T-cell (primary cell): ENCODE measurements at regions not wholly inside any gene's neighbourhood (a gene's known extent, or its start where the extent isn't known, plus 50 kb on each side); places are given as distances from the start of the nearest gene placed in this dataset.

Experiments
- ATAC-seq, 4 experiments: fragments of 200-7000 bp in 3 of 4; fragments of 150-1000 bp in 1 of 4; cut with Tn5 transposase; replicated peaks in 1 of 4; 1 replicate in 3 of 4; 2 replicates in 1 of 4; pipeline ENCODE4 v1.10.0; 2021; ENCODE audit warnings: moderate library complexity in 3 of 4, mild to moderate bottlenecking in 2 of 4, moderate number of reproducible peaks in 1 of 4
- CTCF ChIA-PET, 2 donors: fragments of 300-600 bp; sonication (Branson Sonifier 250); formaldehyde crosslinking; loops; one replicate each; lab custom pipeline; 2022; ENCODE audit warnings: antibody characterized with exemption in 2 of 2; lab: Charles Lee
- POLR2A ChIA-PET, 2 donors: fragments of 300-600 bp; sonication (Branson Sonifier 250); formaldehyde crosslinking; loops; one replicate each; lab custom pipeline; 2022; ENCODE audit warnings: antibody characterized with exemption in 2 of 2; lab: Charles Lee
- DNase-seq, 35 experiments: peaks; one replicate each; pipeline versions ENCODE4 v3.0.0 to v3.0.0-alpha.2; 2013 to 2023
- H3K27ac ChIP-seq: one replicate; pipeline ENCODE4 v1.5.1; 2013; ENCODE audit warnings: low read length
- H3K27me3 ChIP-seq, 2 experiments: replicated peaks in 1 of 2; 1 replicate in 1 of 2; 2 replicates in 1 of 2; pipeline versions ENCODE4 v1.6.1 to v1.7.0; 2013; ENCODE audit warnings: low read length in 1 of 2, mixed read lengths in 1 of 2; ENCODE audit not compliant: control insufficient read depth in 2 of 2, insufficient read depth in 2 of 2; ENCODE audit errors: extremely low read depth in 1 of 2
- H3K36me3 ChIP-seq, 2 donors: 1 replicate in 1 of 2; 2 replicates in 1 of 2; pipeline versions ENCODE4 v1.6.1 to v1.7.0; 2013; ENCODE audit warnings: low read length in 1 of 2; ENCODE audit not compliant: control insufficient read depth in 2 of 2, insufficient read depth in 1 of 2; ENCODE audit errors: extremely low read depth in 1 of 2
- H3K4me1 ChIP-seq, 2 experiments: 1 replicate in 1 of 2; 2 replicates in 1 of 2; pipeline versions ENCODE4 v1.6.1 to v1.7.0; 2013; ENCODE audit warnings: low read length in 2 of 2, mixed read lengths in 1 of 2; ENCODE audit not compliant: insufficient read depth in 2 of 2, control insufficient read depth in 1 of 2; ENCODE audit errors: extremely low read depth in 1 of 2
- H3K4me3 ChIP-seq, 2 donors: 1 replicate in 1 of 2; 2 replicates in 1 of 2; pipeline versions ENCODE4 v1.5.1 to v1.7.0; 2013; ENCODE audit warnings: mild to moderate bottlenecking in 2 of 2, low read length in 1 of 2, moderate library complexity in 1 of 2; ENCODE audit not compliant: control insufficient read depth in 1 of 2; ENCODE audit errors: extremely low read depth in 1 of 2
- H3K9me3 ChIP-seq: 2 replicates; pipeline ENCODE4 v1.7.0; 2013
- H3K27ac Mint-ChIP-seq, 2 donors: one replicate each; pipeline ENCODE4 v1.8.0; 2020 to 2021; ENCODE audit warnings: mild to moderate bottlenecking in 2 of 2, mixed read lengths in 2 of 2
- H3K27me3 Mint-ChIP-seq, 2 donors: one replicate each; pipeline ENCODE4 v1.8.0; 2021 to 2022; ENCODE audit warnings: mixed read lengths in 2 of 2
- H3K36me3 Mint-ChIP-seq: one replicate; pipeline ENCODE4 v1.8.0; 2021; ENCODE audit warnings: mixed read lengths
- H3K4me1 Mint-ChIP-seq, 3 donors: one replicate each; pipeline ENCODE4 v1.8.0; 2020 to 2022; ENCODE audit warnings: mixed read lengths in 3 of 3, mild to moderate bottlenecking in 1 of 3
- H3K4me3 Mint-ChIP-seq, 3 donors: one replicate each; pipeline ENCODE4 v1.8.0; 2020 to 2022; ENCODE audit warnings: mild to moderate bottlenecking in 3 of 3, mixed read lengths in 3 of 3, moderate library complexity in 3 of 3
- H3K9me3 Mint-ChIP-seq, 3 donors: one replicate each; pipeline ENCODE4 v1.8.0; 2020 to 2022; ENCODE audit warnings: mixed read lengths in 3 of 3
- WGBS: methylation state at CpG from one replicate; pipeline ENCODE4 v1.1.5; 2013; ENCODE audit warnings: missing lambda C conversion rate; ENCODE audit not compliant: insufficient coverage; 5-methylcytosine and 5-hydroxymethylcytosine counted together

- no peaks in the 10 kb centered on the region for H3K4me1 Mint-ChIP-seq
- WGBS = no CpG with 5 or more reads among the region's 2 CpGs
- no peak overlapping the region for H3K27ac Mint-ChIP-seq
- ChIA-PET CTCF (interaction anchor here in 1 of 2 donors (0.6 kb wide), 1 partner anchor 9 kb away, joined by 3 read pairs; no protein-coding TSS in a partner anchor), POLR2A (no interaction called here)
- Histone ChIP-seq H3K36me3 (no peaks in the 10 kb centered on the region), H3K4me3 (no peak overlapping the region), H3K27me3 (no peaks in the 10 kb centered on the region), H3K27ac (no peak overlapping the region), H3K4me1 (no peaks in the 10 kb centered on the region), H3K9me3 (no peaks in the 10 kb centered on the region)
- ATAC-seq (no peak), DNase-seq (no peak)
- no peak overlapping the region for H3K4me3 Mint-ChIP-seq
- H3K27me3 Mint-ChIP-seq = peaks cover 0 to 2% of the 10 kb centered on the region in 2 donors
- no peaks in the 10 kb centered on the region for H3K36me3 Mint-ChIP-seq
- no peaks in the 10 kb centered on the region for H3K9me3 Mint-ChIP-seq
Measured at GRCh38 chr21:18049461-18049860, 195.2 kb upstream of the CHODL start.

GRCh38 chr21:18041012-18041411 lies 203.6 kb upstream of the CHODL start:
- WGBS = 0% methylated on average over 1 of the region's 3 CpGs
- ChIA-PET CTCF (interaction anchor here in 1 of 2 donors (0.6 to 1.1 kb wide), 6 partner anchors 9 to 799 kb away, joined by 3 to 4 read pairs (median 3); no protein-coding TSS in a partner anchor), POLR2A (no interaction called here)
- Mint-ChIP-seq H3K27me3 (no peaks in the 10 kb centered on the region), H3K4me1 (no peaks in the 10 kb centered on the region), H3K9me3 (no peaks in the 10 kb centered on the region), H3K36me3 (no peaks in the 10 kb centered on the region), H3K4me3 (no peak overlapping the region), H3K27ac (no peak overlapping the region)
- no peak for ATAC-seq
- Histone ChIP-seq H3K36me3 (no peaks in the 10 kb centered on the region), H3K27me3 (no peaks in the 10 kb centered on the region), H3K4me1 (no peaks in the 10 kb centered on the region), H3K9me3 (no peaks in the 10 kb centered on the region), H3K27ac (no peak overlapping the region), H3K4me3 (no peak overlapping the region)
- peak in 1 of 35 experiments; percentile 25 for DNase-seq

- Mint-ChIP-seq H3K36me3 (no peaks in the 10 kb centered on the region), H3K27me3 (no peaks in the 10 kb centered on the region), H3K4me3 (no peak overlapping the region), H3K4me1 (no peaks in the 10 kb centered on the region), H3K9me3 (peaks cover under 1% of the 10 kb centered on the region in 3 donors), H3K27ac (no peak overlapping the region)
- ChIA-PET POLR2A (no interaction called here), CTCF (no interaction called here)
- H3K36me3 ChIP-seq = no peaks in the 10 kb centered on the region
- ATAC-seq (no peak), DNase-seq (no peak)
- H3K27ac ChIP-seq = no peak overlapping the region
- H3K4me3 ChIP-seq = no peak overlapping the region
- H3K27me3 ChIP-seq = no peaks in the 10 kb centered on the region
- 37% methylated on average over 2 of the region's 4 CpGs for WGBS
- H3K9me3 ChIP-seq = no peaks in the 10 kb centered on the region
- H3K4me1 ChIP-seq = no peaks in the 10 kb centered on the region
Measured at GRCh38 chr21:18030248-18030647, 211.1 kb upstream of the C21orf91 start.

- Mint-ChIP-seq H3K4me3 (no peak overlapping the region), H3K27ac (no peak overlapping the region), H3K4me1 (no peaks in the 10 kb centered on the region), H3K9me3 (no peaks in the 10 kb centered on the region), H3K36me3 (no peaks in the 10 kb centered on the region), H3K27me3 (no peaks in the 10 kb centered on the region)
- CTCF ChIA-PET = no interaction called here
- Histone ChIP-seq H3K4me3 (no peak overlapping the region), H3K27me3 (no peaks in the 10 kb centered on the region), H3K4me1 (no peaks in the 10 kb centered on the region), H3K9me3 (no peaks in the 10 kb centered on the region), H3K36me3 (no peaks in the 10 kb centered on the region), H3K27ac (no peak overlapping the region)
- ATAC-seq (no peak), DNase-seq (no peak)
- WGBS = no CpG with 5 or more reads among the region's 1 CpG
- POLR2A ChIA-PET = no interaction called here
Measured at GRCh38 chr21:18026359-18026758, 207.2 kb upstream of the C21orf91 start.

- Histone ChIP-seq H3K27me3 (no peaks in the 10 kb centered on the region), H3K27ac (no peak overlapping the region), H3K9me3 (no peaks in the 10 kb centered on the region), H3K4me1 (no peaks in the 10 kb centered on the region), H3K36me3 (no peaks in the 10 kb centered on the region), H3K4me3 (no peak overlapping the region)
- ATAC-seq (no peak), DNase-seq (no peak)
- H3K9me3 Mint-ChIP-seq = no peaks in the 10 kb centered on the region
- WGBS = 80% methylated on average over 2 of the region's 2 CpGs
- H3K36me3 Mint-ChIP-seq = no peaks in the 10 kb centered on the region
- H3K27me3 Mint-ChIP-seq = no peaks in the 10 kb centered on the region
- no peak overlapping the region for H3K27ac Mint-ChIP-seq
- no peaks in the 10 kb centered on the region for H3K4me1 Mint-ChIP-seq
- CTCF ChIA-PET = no interaction called here
- no peak overlapping the region for H3K4me3 Mint-ChIP-seq
- POLR2A ChIA-PET = no interaction called here
Measured at GRCh38 chr21:18023711-18024110, 204.6 kb upstream of the C21orf91 start.

- H3K9me3 ChIP-seq = no peaks in the 10 kb centered on the region
- H3K36me3 Mint-ChIP-seq = no peaks in the 10 kb centered on the region
- no peak overlapping the region for H3K4me3 Mint-ChIP-seq
- POLR2A ChIA-PET = no interaction called here
- no peak for ATAC-seq
- DNase-seq = no peak
- CTCF ChIA-PET = no interaction called here
- H3K27me3 Mint-ChIP-seq = no peaks in the 10 kb centered on the region
- no peak overlapping the region for H3K4me3 ChIP-seq
- no peaks in the 10 kb centered on the region for H3K4me1 Mint-ChIP-seq
- no peaks in the 10 kb centered on the region for H3K36me3 ChIP-seq
- H3K27ac ChIP-seq = no peak overlapping the region
- no peaks in the 10 kb centered on the region for H3K9me3 Mint-ChIP-seq
- WGBS = 97% methylated on average over 4 of the region's 4 CpGs
- H3K4me1 ChIP-seq = no peaks in the 10 kb centered on the region
- H3K27ac Mint-ChIP-seq = no peak overlapping the region
- no peaks in the 10 kb centered on the region for H3K27me3 ChIP-seq
Measured at GRCh38 chr21:18023157-18023556, 204.0 kb upstream of the C21orf91 start.

- no peak for ATAC-seq
- no peaks in the 10 kb centered on the region for H3K9me3 ChIP-seq
- DNase-seq = no peak
- no peaks in the 10 kb centered on the region for H3K9me3 Mint-ChIP-seq
- no peaks in the 10 kb centered on the region for H3K36me3 ChIP-seq
- no peak overlapping the region for H3K27ac ChIP-seq
- no CpG with 5 or more reads among the region's 1 CpG for WGBS
- H3K36me3 Mint-ChIP-seq = no peaks in the 10 kb centered on the region
- H3K4me1 ChIP-seq = no peaks in the 10 kb centered on the region
- no peaks in the 10 kb centered on the region for H3K27me3 Mint-ChIP-seq
- no peaks in the 10 kb centered on the region for H3K27me3 ChIP-seq
- H3K4me1 Mint-ChIP-seq = no peaks in the 10 kb centered on the region
- POLR2A ChIA-PET = no interaction called here
- H3K4me3 Mint-ChIP-seq = no peak overlapping the region
- H3K27ac Mint-ChIP-seq = no peak overlapping the region
- no peak overlapping the region for H3K4me3 ChIP-seq
- CTCF ChIA-PET = no interaction called here
Measured at GRCh38 chr21:18007121-18007520, 188.0 kb upstream of the C21orf91 start.
